ENCODE measurements at regions not wholly inside any gene's neighbourhood (a gene's known extent, or its start where the extent isn't known, plus 50 kb on each side); places are given as distances from the start of the nearest gene placed in this dataset.
"Not testable (repeated sequence)": the region's sequence is repeated elsewhere in the genome, so short reads cannot be mapped to it uniquely, and the experiment has no call there.

DNA sequence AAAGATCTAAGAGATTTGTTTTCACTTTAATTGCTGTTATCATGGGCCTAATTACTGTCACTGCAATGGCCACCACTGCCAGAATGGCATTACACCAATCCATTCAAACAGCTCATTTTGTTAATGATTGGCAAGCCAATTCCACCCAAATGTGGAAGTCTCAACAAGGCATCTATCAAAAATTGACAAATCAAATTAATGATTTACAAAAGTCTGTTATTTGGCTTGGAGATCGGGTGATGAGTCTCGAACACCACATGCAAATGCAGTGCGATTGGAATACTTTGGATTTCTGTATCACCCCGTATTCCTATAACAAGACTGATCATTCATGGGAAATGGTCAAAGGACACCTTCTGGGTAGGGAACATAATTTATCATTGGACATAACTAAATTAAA, 568.7 kb upstream of the PTGER4 start:
- DNase-seq = not testable (repeated sequence)

GRCh38 chr5:40108764-40109390, 570.8 kb upstream of the PTGER4 start:
- DNase-seq = not testable (repeated sequence)

GRCh38 chr5:40107786-40108185, 571.9 kb upstream of the PTGER4 start:
- DNase-seq = not testable (repeated sequence)

GRCh38 chr5:40106847-40107246, 572.9 kb upstream of the PTGER4 start:
- DNase-seq = no peak

DNA sequence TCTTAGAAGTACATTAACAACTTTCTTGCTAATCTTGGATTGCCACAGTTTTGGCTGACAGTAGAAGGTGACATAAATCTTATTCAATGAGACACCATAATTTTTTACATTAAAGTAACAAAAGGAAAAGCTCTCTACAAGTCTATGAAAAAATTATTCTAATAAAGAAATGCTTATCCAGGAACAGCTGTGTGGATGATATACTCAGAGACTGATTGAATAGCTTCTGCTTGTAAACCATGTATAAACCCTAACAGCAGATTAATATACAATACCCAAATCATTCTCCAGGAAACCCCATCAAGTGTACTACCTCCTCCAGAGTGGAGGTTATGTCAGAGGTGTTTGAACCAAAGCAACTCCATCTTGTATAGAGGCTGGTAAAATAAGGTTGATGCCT, 581.4 kb upstream of the PTGER4 start:
- no peak for DNase-seq

DNA sequence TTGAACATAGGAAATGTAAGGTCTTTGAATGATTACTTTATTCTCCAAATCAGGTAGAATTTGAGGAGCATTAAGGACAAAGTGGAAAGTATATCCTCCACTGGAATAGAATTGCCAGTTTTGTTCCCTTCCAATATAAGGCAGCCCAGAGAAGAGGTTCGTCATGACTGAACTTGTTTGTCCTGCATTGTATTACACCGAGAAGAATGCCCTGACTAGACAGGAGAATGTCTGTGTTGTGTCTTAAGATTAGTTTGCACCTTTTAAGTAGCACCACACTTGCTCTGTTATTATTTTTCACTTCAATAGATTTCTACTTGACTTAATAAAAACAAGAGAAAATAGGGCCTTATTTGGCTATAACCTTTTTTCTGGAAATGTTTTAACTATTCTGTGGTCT, 586.2 kb upstream of the PTGER4 start:
- DNase-seq = no peak

DNA sequence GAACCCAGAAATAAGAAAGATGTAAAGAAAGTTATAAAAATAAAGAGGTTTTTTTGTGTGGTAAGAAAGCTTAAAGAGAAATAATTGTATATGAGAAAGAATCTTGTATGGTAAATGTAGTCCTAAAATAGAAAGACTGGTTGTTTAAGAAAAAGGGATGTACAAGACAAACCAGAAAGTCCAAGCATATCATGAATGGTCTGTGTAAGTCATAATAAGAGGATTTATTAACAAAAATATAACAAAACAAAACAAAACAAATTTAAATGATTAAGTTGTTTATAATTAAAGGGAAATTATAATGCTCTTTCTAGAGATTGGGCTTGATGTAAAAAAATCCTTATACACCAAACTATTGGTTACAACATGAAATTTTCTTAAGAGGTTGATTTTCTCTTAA, 590.4 kb upstream of the PTGER4 start:
- no peak for DNase-seq

GRCh38 chr5:40084614-40085013, 595.1 kb upstream of the PTGER4 start:
- DNase-seq = no peak

DNA sequence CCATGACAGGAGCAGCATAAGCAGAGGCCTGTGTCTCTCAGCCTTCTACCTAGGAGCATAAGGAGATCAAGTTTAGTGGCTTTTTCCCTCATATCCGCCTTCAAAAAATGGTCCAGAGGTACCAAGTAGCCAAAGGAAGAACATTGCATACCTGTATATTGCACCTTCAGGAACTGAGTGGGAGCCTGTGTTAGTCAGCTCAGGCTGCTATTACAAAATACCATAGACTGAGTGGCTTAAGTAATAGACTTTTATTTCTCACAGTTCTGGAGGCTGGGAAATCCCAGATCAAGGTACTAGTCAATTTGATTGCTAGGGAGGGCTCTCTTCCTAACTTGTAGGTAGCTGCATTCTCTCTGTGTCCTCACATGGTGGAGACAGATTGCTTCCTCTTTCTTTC, 597.4 kb upstream of the PTGER4 start:
- no peak for DNase-seq

DNA sequence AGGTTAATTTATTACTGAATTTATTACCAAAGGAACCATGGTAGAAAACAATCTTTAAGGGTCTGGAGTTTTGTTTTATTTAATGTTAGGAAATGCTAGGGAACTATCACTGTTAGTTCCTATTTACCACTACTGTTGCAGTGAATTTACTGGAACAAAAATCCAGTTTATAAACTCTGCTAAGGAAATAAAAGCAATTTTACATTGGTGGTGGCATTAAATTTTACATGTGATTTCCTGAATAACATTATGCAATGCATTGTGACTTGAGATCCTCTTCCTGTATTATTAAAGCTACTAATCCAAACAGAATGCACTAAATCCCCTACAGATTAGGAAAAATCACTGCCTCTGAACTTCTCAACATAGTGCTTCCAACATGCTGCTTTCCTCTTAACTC, 599.5 kb upstream of the PTGER4 start:
- DNase-seq = no peak

DNA sequence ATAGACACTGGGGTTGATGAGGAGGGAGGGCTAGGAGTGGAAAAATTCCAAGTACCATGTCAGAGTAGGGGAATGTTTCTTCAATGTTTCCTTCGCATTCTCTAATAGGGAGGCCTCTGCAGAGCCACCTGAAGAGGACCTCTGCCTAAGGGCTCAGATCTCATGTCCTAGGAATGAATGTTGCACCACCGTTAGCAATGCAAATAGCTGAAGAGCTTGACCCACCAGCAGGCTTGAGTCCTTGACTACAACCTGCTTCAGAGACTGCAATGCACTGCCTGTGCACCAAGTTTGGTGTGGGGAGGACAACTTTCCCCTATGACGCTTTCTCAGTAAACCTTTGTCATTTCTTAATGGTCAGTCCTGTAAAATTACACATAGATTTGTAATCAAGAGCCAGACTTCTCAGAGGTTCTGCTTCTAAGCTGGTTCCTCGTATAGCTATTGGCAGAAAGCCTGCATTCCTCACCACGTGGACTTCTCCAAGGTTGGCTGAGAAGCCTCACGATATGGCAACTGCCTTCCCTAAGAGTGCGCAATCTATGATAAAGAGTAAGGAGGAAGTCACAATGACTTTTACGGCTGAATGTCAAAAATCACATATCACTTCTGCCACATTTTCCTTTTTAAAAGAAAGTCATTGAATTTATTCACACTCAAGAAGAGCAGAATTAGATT, 600.7 kb upstream of the PTGER4 start:
- no peak for DNase-seq

DNA sequence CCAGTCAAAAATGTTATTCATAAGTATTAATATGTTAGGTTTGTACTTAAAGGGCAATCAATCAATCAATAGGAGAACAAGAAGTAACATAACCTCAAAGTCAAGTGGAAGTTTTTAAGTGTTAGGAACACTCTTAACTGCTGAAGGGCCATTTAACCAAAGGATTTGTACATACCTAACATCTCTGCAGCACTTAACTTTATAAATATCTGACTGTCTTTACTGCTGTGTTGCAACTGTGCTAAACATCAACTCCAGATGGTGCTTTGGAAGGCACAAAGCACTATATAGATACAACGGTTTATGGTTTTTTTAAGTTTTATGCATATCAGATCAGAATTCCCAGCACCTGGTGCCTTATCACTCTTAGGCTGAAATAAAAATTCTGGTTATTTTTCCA, 604.9 kb upstream of the PTGER4 start:
- no peak for DNase-seq

DNA sequence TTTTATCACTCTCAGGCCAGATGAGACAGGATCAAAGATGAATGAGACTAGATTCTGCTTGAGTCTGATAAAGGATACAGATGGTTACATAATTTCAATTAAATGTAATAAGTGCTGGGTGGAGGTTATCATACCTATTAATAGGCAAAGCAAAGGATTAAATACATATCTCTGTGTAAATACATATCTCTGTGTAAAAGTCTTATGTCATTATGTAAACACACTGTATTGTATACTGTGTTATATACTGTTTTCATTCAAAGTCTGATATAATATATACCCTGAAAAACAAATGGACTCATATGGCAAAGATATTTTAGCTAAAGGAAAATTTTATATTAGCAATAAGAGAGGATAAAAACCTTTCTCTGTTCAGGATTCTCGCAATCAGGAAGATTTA, 605.8 kb upstream of the PTGER4 start:
- no peak for DNase-seq

GRCh38 chr5:40071870-40072269, 607.8 kb upstream of the PTGER4 start:
- no peak for DNase-seq

DNA sequence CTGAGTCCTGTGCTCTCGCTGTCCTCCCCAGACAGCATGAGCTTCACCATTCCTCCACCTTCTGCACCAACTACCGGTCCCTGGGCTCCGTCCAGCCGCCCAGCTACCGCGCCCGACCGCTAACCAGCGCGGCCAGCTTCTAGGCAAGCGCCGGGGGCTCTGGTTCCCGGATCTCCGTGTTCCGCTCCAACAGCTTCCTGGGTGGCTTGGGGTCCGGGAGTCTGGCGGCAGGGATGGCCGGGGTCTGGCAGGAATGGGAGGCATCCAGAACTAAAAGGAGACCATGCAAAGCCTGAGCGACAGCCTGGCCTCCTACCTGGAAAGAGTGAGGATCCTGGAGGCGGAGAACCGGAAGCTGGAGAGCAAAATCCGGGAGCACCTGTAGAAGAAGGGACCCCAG, 613.1 kb upstream of the PTGER4 start:
- no peak for DNase-seq

- DNase-seq = no peak
These were observed 626.9 kb upstream of the PTGER4 start for GRCh38 chr5:40052808-40053207.

- DNase-seq = no peak
These were observed 622.0 kb upstream of the DAB2 start for GRCh38 chr5:40046792-40047191.

GRCh38 chr5:40045429-40045828, 620.6 kb upstream of the DAB2 start:
- no peak for DNase-seq

GRCh38 chr5:40043916-40044315, 619.1 kb upstream of the DAB2 start:
- DNase-seq = no peak

- DNase-seq = no peak
These were observed 616.7 kb upstream of the DAB2 start for GRCh38 chr5:40041452-40041851.

DNA sequence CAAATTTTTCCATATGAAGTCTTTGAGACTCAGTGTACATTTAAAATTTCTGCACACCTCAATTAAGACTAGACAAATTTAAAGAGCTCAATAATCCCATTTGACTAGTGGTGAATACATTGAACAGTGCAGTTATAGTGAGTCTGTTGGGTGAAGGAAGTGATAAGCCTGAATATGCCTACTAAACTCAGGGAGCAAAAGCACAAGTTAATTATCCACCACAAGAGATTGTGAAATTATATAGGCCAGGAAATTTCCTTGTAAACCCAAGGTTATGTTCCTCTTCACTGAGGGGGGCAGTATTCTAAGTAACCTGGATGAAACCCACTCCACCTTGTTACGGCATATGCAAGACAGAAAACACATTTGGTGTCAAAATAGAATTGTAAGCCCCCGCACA, 612.9 kb upstream of the DAB2 start:
- no peak for DNase-seq

- no peak for DNase-seq
These were observed 609.7 kb upstream of the DAB2 start for GRCh38 chr5:40034441-40034840.

- no peak for DNase-seq
These were observed 608.6 kb upstream of the DAB2 start for GRCh38 chr5:40033411-40033810.

- DNase-seq = no peak
These were observed 608.2 kb upstream of the DAB2 start for GRCh38 chr5:40033009-40033408.

DNA sequence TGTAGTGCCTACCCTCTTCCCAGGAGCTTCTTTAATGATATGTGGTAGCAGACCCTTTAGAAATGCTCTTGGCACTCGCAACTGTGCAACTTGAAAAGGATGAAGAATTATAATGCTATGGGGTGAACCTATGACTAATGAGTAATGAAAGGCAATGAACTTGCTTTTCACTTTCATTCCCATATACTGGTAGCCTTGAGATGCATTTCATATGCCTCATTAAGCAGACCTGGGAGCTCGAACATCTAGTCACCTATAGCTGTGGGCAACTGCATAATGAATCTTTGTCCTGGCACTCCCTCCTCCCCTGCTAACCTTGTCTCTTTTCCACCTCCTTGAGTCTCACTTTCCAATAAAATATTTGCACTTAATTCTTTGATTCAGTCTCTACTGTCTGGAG, 605.9 kb upstream of the DAB2 start:
- no peak for DNase-seq

Data from NCI-H1092 treated with DMSO at 0.1 percent for 48 hours (cell line).